Anterior cingulate cortex (tissue), 58 donors: ENCODE measurements at regions not wholly inside any gene's neighbourhood (a gene's known extent, or its start where the extent isn't known, plus 50 kb on each side); places are given as distances from the start of the nearest gene placed in this dataset.
A peak's percentile ranks its signal among the peaks of the same experiment; 100 is the strongest.

Source experiments
- DNase-seq, 58 donors: peaks; one replicate each; lab custom pipeline; 2025; lab: John Stamatoyannopoulos, UW

DNA sequence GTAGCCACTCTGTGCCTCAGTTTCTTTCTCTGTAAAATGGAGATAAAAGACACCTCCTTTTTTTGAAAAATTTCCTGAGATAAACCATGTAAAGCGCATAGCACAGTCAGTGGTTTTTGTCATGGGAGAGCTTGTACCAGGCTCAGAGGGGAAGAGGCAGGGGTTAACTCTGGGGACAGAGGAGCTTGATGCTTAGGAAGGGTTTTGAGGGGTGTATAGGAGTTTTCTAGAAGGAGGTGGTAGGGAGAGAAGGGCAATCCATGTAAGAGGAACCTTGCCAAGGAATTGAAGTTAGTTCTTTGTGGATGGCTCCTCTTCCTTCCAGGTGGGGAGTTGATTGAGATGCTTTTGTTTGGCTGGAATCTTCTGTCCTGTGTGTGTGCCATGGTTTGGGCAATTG lies 131.9 kb upstream of the GSE1 start:
- DNase-seq: no peak

DNA sequence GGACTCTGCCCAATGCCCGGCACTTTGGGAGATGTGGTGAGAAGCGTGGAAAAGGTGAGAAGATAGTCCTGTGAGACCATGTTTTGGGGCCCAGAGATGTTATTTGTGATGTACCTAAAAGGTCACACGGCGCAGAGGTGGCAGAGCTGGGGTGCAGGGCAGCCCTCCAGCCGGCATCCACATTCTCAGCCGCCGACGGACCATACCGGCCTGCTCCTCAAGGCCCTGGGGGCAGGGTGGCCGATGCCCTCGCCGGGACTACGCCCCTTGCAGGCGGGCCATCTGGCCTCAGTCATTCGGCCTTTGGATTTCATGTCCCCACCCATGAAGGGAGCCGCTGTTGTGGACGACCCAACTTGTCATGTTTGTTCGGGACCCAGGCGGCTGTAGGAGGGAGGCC lies 131.4 kb upstream of the GSE1 start:
- DNase-seq: no peak

DNA sequence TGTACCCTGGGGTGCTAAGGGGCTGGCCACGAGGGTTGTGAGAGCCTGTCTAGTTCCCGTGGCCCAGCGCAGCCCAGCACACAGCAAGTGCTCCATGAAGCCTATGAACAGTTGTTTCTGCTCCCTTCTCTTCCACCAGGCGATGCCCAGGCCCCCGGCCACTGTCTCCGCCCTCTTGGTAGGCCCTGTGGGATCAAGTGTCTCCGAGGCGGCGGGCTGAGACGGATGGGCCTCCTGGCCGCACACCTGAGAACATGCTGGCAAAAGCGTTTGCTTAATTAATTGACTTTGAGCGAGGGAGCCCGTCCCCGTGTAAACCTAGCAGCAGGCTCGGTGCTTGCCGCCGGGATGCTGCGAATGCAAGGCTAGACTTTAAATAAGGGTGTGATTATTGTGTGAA lies 129.7 kb upstream of the GSE1 start:
- DNase-seq: no peak

DNA sequence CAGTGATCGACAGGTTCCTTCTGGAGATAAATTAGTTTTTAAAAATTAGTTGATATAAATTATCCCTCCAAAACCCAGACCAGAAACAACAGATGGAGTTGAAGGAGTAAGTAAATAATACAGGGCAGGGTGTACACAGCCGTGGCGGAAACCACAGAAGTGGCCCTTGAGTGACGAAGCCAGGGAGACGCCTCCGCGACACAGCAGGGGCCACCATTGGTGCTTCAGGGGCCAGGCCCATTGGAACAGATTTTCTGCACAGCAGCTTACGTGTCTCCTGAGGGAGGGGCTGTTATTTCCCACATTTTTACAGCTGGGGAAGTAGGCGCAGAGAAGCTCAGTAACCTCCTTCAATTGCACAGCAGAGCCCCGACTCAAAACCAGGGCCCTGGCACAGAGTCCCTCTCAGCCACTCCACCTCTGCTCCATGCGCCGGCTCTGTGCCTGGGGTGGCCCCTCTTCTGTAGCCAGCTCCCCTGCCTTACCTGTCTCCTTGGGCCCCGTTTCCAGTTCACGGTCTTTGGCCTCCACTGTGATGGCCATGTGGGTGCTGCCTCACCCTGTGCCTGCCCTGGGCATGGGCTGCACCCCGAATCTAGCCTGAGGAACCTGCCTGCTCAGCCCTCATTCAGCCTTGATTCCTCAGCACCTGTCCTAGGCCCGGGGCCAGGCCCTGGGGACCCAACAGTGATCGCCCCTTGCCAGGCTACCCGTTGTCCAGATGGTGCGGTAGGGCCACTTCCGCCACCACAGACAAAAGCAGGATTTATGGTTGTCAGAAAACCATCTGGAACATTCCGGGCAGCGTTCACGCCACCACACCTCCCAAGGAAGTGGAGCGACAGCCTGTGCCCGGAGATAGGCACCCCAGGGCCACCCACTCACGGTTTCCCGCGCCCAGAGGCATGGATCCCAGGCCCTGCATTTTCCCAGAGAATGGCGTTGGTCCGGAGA lies 128.5 kb upstream of the GSE1 start:
- peak in 1 of 58 donors; percentile 11 for DNase-seq

DNA sequence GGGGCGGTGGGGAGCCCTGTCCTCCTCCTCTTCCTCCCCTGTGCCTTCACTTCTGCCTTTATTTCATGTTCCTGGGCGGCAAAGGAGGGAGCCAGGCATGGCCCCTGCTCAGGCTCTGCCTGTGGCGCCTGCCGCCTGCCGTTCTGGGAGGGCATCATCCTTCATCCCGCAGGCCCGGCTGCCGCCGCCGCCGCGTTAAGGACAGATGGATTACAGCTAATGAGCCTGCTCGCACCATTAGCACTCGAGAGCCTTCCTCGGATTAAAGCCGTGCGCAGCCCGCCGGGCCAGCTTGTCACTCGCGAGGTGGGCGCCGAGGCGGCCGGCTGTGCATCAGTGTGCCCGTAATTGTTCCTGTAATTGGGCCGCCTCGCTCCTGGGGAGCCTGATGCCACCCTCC lies 127.7 kb upstream of the GSE1 start:
- DNase-seq: peak in 11 of 58 donors; percentile 4 to 39 (median 16)

DNA sequence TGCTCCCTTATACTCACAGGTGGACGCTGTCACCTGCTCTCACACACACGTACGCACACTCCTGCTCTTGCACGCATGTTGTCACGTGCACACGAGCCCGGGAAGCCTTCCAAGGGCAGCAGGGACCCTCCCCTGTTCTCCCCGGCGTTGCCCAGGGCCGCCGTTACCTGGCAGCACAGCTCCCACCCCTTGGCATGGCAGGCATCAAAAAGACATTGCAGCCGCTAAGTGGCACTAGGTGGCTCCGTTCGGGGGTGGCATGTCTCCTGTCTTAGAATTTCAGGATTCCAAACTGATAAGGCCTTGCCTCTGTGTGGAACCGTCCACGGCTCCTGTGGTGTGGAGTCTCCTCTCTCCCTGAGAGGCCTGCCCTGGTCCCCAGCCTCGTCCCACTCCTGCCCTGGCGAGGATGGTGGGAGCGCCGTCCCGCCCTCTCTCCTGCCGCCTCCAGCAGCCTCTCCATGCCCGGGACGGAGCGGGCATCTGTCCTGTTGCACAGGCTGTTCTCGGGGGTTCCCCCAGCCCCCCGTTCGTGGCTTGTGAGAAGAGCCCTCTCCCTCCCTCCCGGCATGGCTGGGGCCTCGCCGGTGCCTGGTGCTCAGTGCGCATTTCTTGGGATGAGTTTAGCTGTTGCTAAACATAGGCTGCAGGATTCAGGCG lies 126.7 kb upstream of the GSE1 start:
- DNase-seq: peak in 5 of 58 donors; percentile 6 to 70 (median 17)

DNA sequence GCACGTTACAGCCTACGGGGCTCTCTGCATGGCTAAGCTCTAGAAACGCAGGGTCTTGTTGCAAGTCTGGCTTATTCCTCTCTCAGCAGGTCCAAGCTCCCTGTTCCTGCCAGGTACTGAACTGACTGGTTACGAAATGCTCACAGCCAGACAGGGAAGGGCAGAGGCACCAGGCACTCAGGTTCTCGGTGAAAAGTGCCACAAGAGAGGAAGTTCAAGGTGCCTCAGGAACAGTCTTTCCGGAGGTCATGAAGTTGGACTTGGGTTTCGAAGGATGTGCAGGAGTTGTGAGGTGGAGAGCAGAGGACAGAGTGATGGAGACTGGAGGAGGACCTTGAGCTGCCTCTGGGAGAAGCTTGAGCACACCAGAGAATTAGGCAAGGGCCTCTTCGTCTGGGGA lies 124.7 kb upstream of the GSE1 start:
- no peak for DNase-seq

DNA sequence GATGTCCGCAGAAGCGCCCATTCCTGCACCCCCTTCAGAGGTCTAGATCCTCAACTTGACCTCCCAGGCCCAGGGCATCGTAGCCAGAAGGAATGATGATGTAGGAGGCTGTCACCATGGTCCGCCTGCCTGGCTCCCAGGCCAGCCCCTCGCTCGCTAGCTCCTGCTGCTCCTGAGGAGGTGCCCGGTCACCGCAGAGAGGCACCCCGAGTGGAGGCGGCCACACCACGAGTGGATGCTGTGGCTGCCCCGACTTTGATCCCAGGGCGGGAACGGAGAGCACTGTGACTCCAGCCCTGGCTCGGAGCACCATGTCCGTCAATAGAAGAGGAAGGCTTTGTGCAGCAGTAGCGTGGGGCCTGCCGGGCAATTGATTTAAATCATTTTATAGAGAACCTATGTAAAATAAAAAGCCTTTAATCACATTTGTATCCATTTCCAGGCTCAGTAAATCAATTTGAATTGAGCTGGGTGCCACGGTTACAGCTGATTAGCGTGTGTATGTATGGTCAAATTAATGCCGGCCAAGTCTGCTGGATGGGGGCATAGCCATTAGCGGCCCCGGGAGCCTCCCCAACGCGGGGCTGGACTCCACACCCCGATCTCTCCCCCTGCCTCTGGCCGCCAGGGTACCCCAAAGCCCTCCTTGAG lies 122.6 kb upstream of the GSE1 start:
- no peak for DNase-seq

DNA sequence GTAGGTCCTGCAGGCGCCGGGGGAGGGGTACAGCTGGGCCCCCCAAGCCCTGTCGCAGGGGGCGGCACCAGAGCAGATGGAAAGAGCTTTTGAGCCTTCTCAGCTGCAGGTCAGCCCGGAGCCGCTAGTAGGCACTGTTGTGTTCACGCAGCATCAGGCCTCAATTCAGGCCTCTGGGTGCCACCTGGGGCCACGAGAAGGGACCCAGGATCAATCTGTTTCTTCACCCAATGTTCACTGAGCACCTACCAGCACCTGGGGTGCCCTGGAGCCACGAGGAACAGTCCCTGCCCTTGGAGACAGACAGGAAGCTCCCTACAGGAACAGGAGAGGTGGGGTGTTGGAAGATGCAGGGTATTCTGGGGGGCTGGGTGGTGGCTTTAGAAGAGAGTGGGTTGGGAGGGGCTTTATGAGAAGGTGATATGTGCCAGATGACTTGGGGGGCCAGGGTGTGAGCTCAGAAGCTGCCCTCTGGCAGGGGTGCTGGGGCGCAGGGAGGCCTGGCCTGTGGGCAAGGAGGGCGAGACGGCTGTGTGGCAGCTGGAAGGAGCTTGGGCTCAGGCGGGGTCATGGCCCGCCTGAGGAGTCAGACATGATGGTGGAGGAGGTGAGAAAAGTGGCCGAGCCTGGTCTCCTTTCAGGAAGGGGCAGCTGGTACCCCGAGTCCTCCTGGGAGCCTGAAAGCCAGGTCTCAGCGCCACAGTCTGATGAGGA lies 121.9 kb upstream of the GSE1 start:
- no peak for DNase-seq

DNA sequence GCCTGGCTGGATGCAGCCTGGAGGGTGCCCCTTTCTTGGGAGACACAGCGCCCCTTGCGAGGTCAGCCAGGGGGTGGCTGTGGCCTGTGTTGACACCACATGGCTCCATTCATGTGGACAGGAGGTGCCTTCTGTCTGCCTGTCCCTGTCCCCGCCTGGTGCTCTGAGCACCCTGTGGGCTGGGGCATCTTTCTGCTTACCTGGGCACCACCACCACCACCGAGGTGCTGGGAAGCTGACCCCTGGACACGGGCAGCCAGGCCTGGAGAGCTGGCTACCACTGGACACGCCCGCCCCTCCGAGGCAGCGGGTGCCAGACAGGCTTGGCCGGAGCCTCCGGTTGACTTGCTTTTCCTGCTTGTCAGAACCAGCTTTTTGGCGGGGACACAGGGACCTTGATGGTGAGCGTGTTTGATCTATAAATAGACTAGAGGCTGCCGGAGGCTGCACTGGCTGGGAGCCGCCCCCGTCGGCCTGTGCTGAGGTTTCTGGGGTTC lies 121.3 kb upstream of the GSE1 start:
- DNase-seq: peak in 48 of 58 donors; percentile 5 to 75 (median 38)

DNA sequence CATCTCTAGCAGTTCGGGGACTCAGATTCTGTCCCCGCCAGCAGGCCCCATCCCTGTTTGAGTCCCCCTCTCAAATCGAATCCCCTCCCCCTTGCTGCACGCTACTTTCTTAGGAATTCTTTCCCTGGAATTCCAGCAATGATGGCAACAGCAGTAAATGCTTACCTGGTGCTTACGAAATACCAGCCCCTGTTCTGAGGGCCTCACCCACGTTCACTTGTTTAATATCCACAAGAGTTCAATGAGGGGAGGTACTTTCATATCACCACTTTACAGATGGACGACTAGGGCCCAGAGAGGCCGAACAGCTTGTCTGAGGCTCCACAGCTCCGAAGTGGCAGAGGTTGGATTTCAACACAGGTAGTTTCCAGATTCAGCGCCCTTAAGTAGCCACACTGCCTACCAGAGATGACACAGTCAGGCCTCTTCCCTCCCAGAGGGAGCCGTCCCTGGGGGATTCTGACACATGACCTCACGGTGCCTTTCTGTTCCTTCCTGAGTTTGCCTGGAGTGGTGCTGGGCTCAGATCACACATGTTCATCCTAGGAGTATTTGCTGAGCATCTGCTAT lies 120.7 kb upstream of the GSE1 start:
- DNase-seq: no peak

DNA sequence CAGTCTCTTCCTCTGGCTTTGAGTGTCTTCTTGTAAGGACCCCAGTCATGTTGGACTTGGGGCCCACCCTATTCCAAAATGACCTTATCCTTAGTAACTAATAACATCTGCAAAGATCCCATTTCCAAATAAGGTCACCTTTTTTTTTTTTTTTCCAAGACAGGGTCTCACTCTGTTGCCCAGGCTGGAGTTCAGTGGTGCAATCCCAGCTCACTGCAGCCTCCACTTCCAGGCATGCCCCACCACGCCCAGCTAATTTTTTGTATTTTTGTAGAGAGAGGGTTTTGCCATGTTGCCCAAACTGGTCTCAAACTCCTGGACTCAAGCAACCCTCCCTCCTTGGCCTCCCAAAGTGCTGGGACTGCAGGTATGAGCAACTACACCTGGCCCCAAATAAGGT lies 118.8 kb upstream of the GSE1 start:
- DNase-seq: no peak

DNA sequence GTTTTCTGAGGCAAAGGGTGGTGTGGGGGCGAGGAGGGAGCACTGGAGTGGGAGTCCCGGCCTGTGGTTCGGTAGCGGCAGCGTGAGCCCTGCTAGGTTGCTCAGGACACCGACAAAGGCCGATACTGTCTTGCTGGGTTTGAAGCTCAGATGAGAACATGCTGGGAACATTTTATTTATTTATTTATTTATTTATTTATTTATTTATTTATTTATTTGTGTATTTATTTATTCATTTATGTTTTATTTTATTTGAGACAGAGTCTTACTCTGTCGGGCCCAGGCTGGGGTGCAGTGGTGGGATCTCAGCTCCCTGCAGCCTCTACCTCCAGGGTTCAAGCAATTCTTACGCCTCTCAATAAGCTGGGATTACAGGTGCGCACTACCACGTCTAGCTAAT lies 117.9 kb upstream of the GSE1 start:
- no peak for DNase-seq

DNA sequence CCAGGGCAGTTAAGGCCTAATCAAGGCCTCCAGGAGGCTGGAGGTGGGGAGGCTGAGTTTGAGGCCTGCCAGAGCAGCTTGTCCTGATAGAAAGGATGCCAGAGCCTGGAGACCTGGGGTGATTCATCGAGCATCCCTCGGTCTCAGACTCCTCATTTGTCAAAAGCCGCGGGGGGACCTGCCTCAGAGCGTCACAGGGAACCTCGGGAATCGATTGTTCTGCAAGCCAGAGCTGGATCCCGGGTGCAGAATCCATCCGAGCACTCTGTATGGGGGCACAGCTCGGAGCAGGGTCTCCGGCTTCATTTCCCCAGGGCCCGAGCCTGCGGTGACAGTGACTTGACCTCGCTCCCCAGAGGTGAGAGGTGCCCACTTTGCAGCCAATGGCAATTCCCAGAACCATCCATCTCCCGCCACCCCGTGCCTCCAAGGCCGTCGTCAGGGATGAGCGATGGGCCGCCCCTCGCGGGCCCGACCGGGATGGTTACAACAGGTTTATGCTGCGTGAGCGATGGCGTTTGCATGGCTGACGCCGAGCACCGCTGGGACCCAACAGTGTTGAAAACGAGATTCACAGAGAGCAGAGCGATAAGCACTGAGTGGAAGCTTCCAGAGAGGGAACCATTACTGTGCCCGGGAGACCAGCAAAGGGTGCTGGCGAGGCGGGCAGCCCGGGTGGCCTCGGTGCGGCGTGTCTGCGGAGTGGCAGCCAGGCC lies 117.1 kb upstream of the GSE1 start:
- no peak for DNase-seq

DNA sequence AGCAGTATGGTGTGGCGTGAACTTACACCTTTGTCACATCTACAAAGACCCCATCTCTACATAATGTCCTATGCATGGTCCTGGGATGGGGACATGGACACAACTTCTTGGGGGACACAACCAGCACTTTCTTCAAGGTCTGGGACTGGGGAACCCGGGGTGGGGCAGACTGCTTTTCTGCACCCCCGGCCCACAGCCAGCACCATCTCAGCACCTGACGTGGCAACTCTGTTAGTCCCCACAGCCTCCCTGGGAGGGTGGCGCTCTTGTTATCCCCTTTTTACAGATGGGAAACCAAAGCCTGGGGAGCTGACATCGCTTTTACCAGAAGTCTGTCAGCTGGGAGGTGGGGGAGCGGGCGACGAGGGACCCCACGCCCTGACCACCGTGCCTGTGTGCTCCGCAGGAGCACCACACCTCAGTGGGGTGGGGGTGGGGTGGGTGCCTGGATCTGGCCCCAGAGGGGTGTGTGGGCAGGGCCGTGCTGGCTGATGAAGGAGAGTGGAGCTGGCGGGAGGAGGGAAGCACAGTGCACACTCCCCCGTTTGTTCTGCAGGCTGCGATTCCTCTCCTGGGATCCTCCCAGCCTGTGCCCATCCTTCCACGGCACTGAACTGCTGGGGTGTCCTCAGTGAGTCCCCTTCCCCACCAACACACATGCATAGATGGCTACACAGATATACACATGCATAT lies 115.4 kb upstream of the GSE1 start:
- DNase-seq: no peak

DNA sequence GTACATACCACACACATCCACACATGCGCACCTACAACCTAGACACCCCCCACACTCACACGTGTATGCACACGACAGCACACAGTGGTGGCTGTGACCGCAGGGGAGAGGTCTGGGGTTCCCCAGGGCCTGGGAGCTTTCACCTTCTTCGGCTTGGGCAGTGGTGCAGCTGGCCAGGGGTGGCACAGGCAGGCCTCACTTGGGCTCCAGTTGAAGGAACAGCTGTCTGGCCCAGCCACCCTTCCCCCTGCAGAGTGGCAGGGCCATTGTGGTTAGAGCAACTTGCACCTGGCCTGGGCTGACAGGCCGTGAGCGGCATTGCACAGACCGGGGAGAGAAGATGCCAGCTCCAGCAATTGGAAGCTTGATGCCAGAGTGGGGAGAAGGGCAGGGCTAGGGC lies 114.5 kb upstream of the GSE1 start:
- no peak for DNase-seq

DNA sequence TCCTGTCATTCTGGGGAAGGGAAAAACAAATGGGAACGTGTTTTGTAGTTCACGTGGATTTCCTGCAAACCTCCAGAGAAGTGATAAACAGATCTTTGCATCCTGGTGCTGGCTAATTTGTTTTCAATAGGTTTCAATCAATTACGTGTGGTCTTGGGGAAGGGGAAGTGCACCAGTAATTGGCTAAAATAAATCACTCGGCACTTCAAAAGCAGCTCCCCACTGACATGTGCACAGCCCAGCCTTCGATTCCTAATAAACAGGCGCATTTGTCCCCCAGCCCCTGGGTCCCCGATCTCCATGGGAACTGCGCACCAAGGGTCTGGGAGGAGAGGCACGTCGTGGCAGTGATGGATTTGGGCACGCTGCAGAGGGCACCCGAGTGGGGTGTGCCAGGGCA lies 112.9 kb upstream of the GSE1 start:
- no peak for DNase-seq

DNA sequence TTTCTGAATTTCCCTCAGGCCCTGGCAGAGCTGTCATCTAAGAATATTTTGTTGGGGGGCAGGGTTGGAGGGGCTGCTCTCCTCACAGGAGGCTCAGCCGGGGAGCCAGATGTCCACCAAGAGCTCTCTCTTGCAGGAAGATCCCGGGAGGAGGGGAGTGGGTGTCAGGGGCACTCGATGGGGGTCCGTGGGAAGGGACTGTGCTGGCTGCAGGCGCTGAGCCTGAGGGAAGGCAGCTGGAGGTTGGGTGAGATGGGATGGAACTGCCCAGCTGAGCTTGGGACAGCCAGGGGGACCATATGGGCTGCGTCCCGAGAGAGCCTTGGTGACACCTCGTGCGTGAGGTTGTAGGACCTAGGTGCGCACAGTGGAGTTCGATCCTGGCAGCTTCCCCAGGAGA lies 111.2 kb upstream of the GSE1 start:
- DNase-seq: no peak

DNA sequence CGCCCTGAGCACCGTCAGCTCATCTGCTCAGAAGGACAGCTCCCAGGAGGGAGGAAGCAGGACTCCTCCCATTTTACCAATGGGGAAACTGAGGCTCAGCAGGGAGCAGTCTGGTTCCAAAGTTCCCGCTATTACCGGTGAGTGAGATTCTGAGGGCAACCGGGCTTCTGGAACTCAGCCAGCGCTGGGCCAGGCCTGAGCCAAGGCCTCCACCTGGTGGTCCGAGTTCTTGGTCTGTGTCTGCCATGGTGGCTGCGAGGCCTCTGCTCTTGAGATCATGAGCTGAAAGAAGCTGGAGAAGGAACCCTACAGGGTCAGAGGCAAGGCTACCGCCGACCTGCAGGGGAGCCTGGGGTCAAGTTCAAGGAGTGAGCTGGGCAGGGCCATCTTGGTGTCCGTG lies 110.8 kb upstream of the GSE1 start:
- DNase-seq: no peak
